ENCODE measurements at regions not wholly inside any gene's neighbourhood (a gene's known extent, or its start where the extent isn't known, plus 50 kb on each side); places are given as distances from the start of the nearest gene placed in this dataset.

GRCh38 chr1:8211883-8212579 is 105.9 kb upstream of the SLC45A1 start (continued):
- TF ChIP-seq SUZ12 (IDR thresholded peaks at IDR 0.05; ENCODE audit: low read depth, low read length) (no peak), PBX3 (CRISPR knock-in tag; IDR thresholded peaks at IDR 0.05; ENCODE audit: borderline replicate concordance) (no peak), ZNF709 (CRISPR knock-in tag; IDR thresholded peaks at IDR 0.05) (peak; percentile 76; the same call in 1 of the 2 replicates), ZNF510 (CRISPR knock-in tag; IDR thresholded peaks at IDR 0.05; ENCODE audit: low read depth) (peak; percentile 97; the same call in 1 of the 2 replicates), ATF7 (IDR thresholded peaks at IDR 0.05) (peak; percentile 86), ATF7 (CRISPR knock-in tag; IDR thresholded peaks at IDR 0.05) (peak; percentile 99), ZFP37 (CRISPR knock-in tag; IDR thresholded peaks at IDR 0.05; ENCODE audit: borderline replicate concordance) (peak; percentile 53), ZNF354B (CRISPR knock-in tag; IDR thresholded peaks at IDR 0.05) (no peak), ZNF781 (CRISPR knock-in tag; IDR thresholded peaks at IDR 0.05; ENCODE audit: borderline replicate concordance, not compliant biosample characterization) (peak; percentile 32), ZNF317 (CRISPR knock-in tag; IDR thresholded peaks at IDR 0.05) (no peak; the same call in none of the 2 replicates), HDAC1 (CRISPR knock-in tag; IDR thresholded peaks at IDR 0.05) (peak; percentile 98), ZEB1 (IDR thresholded peaks at IDR 0.05; ENCODE audit: insufficient replicate concordance, low read depth) (peak; percentile 91), ZSCAN20 (CRISPR knock-in tag; IDR thresholded peaks at IDR 0.05; ENCODE audit: borderline replicate concordance) (no peak), SP1 (IDR thresholded peaks at IDR 0.05) (no peak), SP1 (CRISPR knock-in tag; IDR thresholded peaks at IDR 0.05) (no peak; the same call in 1 of the 2 replicates), ZFX (CRISPR knock-in tag; IDR thresholded peaks at IDR 0.05; ENCODE audit: low read depth) (peak; percentile 68), SALL1 (CRISPR knock-in tag; IDR thresholded peaks at IDR 0.05) (peak; percentile 100), ZNF678 (CRISPR knock-in tag; IDR thresholded peaks at IDR 0.05) (0 out of 2 replicates have a peak, but pooled peaks have one; percentile 63), ZKSCAN8 (CRISPR knock-in tag; IDR thresholded peaks at IDR 0.05; ENCODE audit: borderline replicate concordance) (peak; percentile 95), BATF2 (CRISPR knock-in tag; IDR thresholded peaks at IDR 0.05) (no peak), ZNF660 (CRISPR knock-in tag; IDR thresholded peaks at IDR 0.05; ENCODE audit: borderline replicate concordance, low read depth) (no peak), GLMP (CRISPR knock-in tag; IDR thresholded peaks at IDR 0.05; ENCODE audit: borderline replicate concordance) (no peak), ZNF773 (CRISPR knock-in tag; IDR thresholded peaks at IDR 0.05; ENCODE audit: borderline replicate concordance) (no peak), SRY (CRISPR knock-in tag; IDR thresholded peaks at IDR 0.05) (no peak; the same call in 1 of the 2 replicates), LBX2 (CRISPR knock-in tag; IDR thresholded peaks at IDR 0.05; ENCODE audit: borderline replicate concordance) (no peak), ELK4 (CRISPR knock-in tag; IDR thresholded peaks at IDR 0.05; ENCODE audit: borderline replicate concordance) (no peak), NR2F6 (IDR thresholded peaks at IDR 0.05) (peak; percentile 91), NR2F6 (CRISPR knock-in tag; IDR thresholded peaks at IDR 0.05) (peak; percentile 96)
